ENCODE measurements at regions not wholly inside any gene's neighbourhood (a gene's known extent, or its start where the extent isn't known, plus 50 kb on each side); places are given as distances from the start of the nearest gene placed in this dataset.

- Histone ChIP-seq H3K4me1 (ENCODE audit: control insufficient read depth in 5 of 5, insufficient read depth in 5 of 5, low read length in 5 of 5) (no peaks in the 10 kb centered on the region), H3K9ac (ENCODE audit: insufficient read depth in 1 of 2, low read length in 2 of 2) (no peak overlapping the region), H3K36me3 (ENCODE audit: control insufficient read depth in 4 of 4, insufficient read depth in 4 of 4, low read length in 4 of 4) (no peaks in the 10 kb centered on the region), H3K27me3 (ENCODE audit: control insufficient read depth in 3 of 3, insufficient read depth in 3 of 3, low read length in 2 of 3) (no peaks in the 10 kb centered on the region), H3K4me3 (no peak overlapping the region), H3K9me3 (ENCODE audit: control insufficient read depth in 4 of 4, insufficient read depth in 3 of 4, low read length in 3 of 4) (peaks cover 0 to 4% (median 1%) of the 10 kb centered on the region in 4 donors), H3K27ac (ENCODE audit: low read depth in 1 of 2, low read length in 1 of 2) (no peak overlapping the region)
- 86 to 90% methylated on average over 4 of the region's 4 CpGs for WGBS, 2 donors
- ATAC-seq (ENCODE audit: insufficient read depth, low FRiP score): no peak
- TF ChIP-seq CTCF (IDR thresholded peaks at IDR 0.05; ENCODE audit: control extremely low read depth, extremely low read depth): no peak
- DNase-seq: no peak
Measured at GRCh38 chr20:21867811-21868210, 162.3 kb downstream of the PAX1 start.

GRCh38 chr20:21867353-21867752, 161.9 kb downstream of the PAX1 start:
- H3K4me1 ChIP-seq (ENCODE audit: control insufficient read depth in 5 of 5, insufficient read depth in 5 of 5, low read length in 5 of 5): no peaks in the 10 kb centered on the region
- H3K4me3 ChIP-seq: no peak overlapping the region
- H3K27ac ChIP-seq (ENCODE audit: low read depth in 1 of 2, low read length in 1 of 2): no peak overlapping the region
- no peaks in the 10 kb centered on the region for H3K27me3 ChIP-seq (ENCODE audit: control insufficient read depth in 3 of 3, insufficient read depth in 3 of 3, low read length in 2 of 3)
- H3K36me3 ChIP-seq (ENCODE audit: control insufficient read depth in 4 of 4, insufficient read depth in 4 of 4, low read length in 4 of 4): no peaks in the 10 kb centered on the region
- 57 to 65% methylated on average over 1 of the region's 1 CpG for WGBS, 2 donors
- TF ChIP-seq CTCF (IDR thresholded peaks at IDR 0.05; ENCODE audit: control extremely low read depth, extremely low read depth): no peak
- DNase-seq (no peak), ATAC-seq (ENCODE audit: insufficient read depth, low FRiP score) (no peak)
- H3K9ac ChIP-seq (ENCODE audit: insufficient read depth in 1 of 2, low read length in 2 of 2): no peak overlapping the region
- peaks cover 0 to 4% (median 1%) of the 10 kb centered on the region in 4 donors for H3K9me3 ChIP-seq (ENCODE audit: control insufficient read depth in 4 of 4, insufficient read depth in 3 of 4, low read length in 3 of 4)

- 93 to 97% methylated on average over 10 of the region's 10 CpGs for WGBS, 2 donors
- TF ChIP-seq CTCF (IDR thresholded peaks at IDR 0.05; ENCODE audit: control extremely low read depth, extremely low read depth): no peak
- Histone ChIP-seq H3K4me3 (no peak overlapping the region), H3K9me3 (ENCODE audit: control insufficient read depth in 4 of 4, insufficient read depth in 3 of 4, low read length in 3 of 4) (peaks cover 0 to 4% (median 0%) of the 10 kb centered on the region in 4 donors), H3K27ac (ENCODE audit: low read depth in 1 of 2, low read length in 1 of 2) (no peak overlapping the region), H3K36me3 (ENCODE audit: control insufficient read depth in 4 of 4, insufficient read depth in 4 of 4, low read length in 4 of 4) (no peaks in the 10 kb centered on the region), H3K9ac (ENCODE audit: insufficient read depth in 1 of 2, low read length in 2 of 2) (no peak overlapping the region), H3K4me1 (ENCODE audit: control insufficient read depth in 5 of 5, insufficient read depth in 5 of 5, low read length in 5 of 5) (no peaks in the 10 kb centered on the region), H3K27me3 (ENCODE audit: control insufficient read depth in 3 of 3, insufficient read depth in 3 of 3, low read length in 2 of 3) (no peaks in the 10 kb centered on the region)
- ATAC-seq (ENCODE audit: insufficient read depth, low FRiP score) (no peak), DNase-seq (no peak)
Measured at GRCh38 chr20:21862956-21863355, 157.5 kb downstream of the PAX1 start.

- no peaks in the 10 kb centered on the region for H3K36me3 ChIP-seq (ENCODE audit: control insufficient read depth in 4 of 4, insufficient read depth in 4 of 4, low read length in 4 of 4)
- 63 to 67% methylated on average over 10 of the region's 10 CpGs for WGBS, 2 donors
- H3K4me1 ChIP-seq (ENCODE audit: control insufficient read depth in 5 of 5, insufficient read depth in 5 of 5, low read length in 5 of 5): no peaks in the 10 kb centered on the region
- no peak overlapping the region for H3K4me3 ChIP-seq
- H3K27me3 ChIP-seq (ENCODE audit: control insufficient read depth in 3 of 3, insufficient read depth in 3 of 3, low read length in 2 of 3): no peaks in the 10 kb centered on the region
- no peak for TF ChIP-seq CTCF (IDR thresholded peaks at IDR 0.05; ENCODE audit: control extremely low read depth, extremely low read depth)
- H3K27ac ChIP-seq (ENCODE audit: low read depth in 1 of 2, low read length in 1 of 2): no peak overlapping the region
- no peak overlapping the region for H3K9ac ChIP-seq (ENCODE audit: insufficient read depth in 1 of 2, low read length in 2 of 2)
- DNase-seq (no peak), ATAC-seq (ENCODE audit: insufficient read depth, low FRiP score) (no peak)
- H3K9me3 ChIP-seq (ENCODE audit: control insufficient read depth in 4 of 4, insufficient read depth in 3 of 4, low read length in 3 of 4): peaks cover 0 to 4% (median 0%) of the 10 kb centered on the region in 4 donors
Measured at GRCh38 chr20:21862259-21862946, 156.9 kb downstream of the PAX1 start.
